GM18858 (cell line): ENCODE measurements at regions not wholly inside any gene's neighbourhood (a gene's known extent, or its start where the extent isn't known, plus 50 kb on each side); places are given as distances from the start of the nearest gene placed in this dataset.
"Not testable (repeated sequence)": the region's sequence is repeated elsewhere in the genome, so short reads cannot be mapped to it uniquely, and the experiment has no call there.

Experiments used
- ATAC-seq: cut with Tn5 transposase; IDR thresholded peaks from one replicate; pipeline ENCODE4 v1.9.1; 2021; ENCODE audit not compliant: unreplicated experiment

- no peak for ATAC-seq
Observed at GRCh38 chr21:29396951-29397455, 98.3 kb downstream of the BACH1 start.

GRCh38 chr21:29403301-29403700 lies 104.6 kb downstream of the BACH1 start:
- ATAC-seq: no peak

GRCh38 chr21:29403922-29404538 lies 105.3 kb downstream of the BACH1 start:
- ATAC-seq: no peak

DNA sequence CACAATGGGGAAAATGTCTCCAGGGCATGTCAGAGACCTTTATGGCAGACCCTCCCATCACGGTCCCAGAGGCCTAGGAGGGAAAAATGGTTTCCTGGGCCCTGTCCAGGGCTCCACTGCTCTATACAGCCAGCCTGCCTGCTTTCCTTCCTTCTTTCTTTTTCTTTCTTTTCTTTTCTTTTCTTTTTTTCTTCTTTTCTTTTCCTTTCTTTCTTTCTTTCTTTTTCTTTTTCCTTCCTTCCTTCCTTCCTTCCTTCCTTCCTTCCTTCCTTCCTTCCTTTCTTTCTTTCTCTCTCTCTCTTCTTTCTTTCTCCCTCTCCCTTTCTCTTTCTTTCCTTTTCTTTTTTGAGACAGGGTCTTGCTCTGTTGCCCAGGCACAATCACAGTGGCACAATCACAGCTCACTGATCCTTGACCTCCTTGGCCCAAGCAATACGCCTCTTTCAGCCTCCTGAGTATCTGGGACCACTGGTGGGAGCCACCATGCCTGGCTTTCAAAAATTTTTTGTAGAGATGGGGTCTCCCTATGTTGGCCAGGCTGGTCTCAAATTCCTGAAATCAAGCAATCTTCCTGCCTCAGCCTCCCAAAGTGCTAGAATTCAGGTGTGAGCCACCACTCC lies 106.9 kb downstream of the BACH1 start:
- ATAC-seq: no peak

GRCh38 chr21:29406385-29406784 lies 107.7 kb downstream of the BACH1 start:
- ATAC-seq: no peak

GRCh38 chr21:29407571-29407970 lies 108.8 kb downstream of the BACH1 start:
- no peak for ATAC-seq

DNA sequence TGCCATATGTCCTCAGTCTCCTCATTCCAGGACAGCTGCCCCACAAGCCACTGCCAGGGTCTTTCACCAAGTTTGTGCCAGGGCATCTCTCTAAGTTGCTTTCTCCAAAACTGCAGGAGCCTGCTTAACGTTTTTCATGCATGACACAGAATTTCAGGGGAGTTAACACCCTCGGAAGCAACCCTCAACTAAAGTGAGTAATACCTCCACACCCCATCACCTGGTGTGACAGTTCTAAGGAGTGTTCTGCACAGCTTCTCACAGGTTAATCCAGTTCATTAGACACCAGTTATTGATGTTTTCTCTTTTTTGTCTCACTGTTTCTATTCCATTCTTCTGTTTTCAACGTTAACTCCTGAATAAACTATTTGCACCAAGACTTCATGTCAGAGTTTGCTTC lies 115.0 kb downstream of the BACH1 start:
- no peak for ATAC-seq

DNA sequence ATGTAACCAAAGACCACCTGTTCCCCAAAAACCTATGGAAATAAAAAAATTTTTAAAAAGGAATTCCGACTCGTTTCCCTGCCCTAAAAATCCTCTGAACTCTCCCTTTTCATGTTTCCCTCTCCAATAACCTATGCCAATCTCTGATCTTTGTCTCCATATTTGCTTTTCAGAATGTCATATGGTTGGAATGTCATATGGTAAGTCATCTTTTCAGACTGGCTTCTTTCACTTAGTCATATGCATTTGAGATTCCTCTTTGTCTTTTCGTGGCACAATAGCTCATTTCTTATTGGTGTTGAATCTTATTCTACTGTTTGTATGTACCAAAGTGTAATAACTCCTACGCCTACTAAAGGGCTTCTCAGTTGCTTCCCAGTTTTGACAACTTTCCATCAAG lies 117.5 kb downstream of the BACH1 start:
- no peak for ATAC-seq

- peak; percentile 86 for ATAC-seq
Observed at GRCh38 chr21:29418813-29419212, 120.1 kb downstream of the BACH1 start.

- ATAC-seq: no peak
Observed at GRCh38 chr21:29419422-29419821, 120.7 kb downstream of the BACH1 start.

GRCh38 chr21:29423099-29423870 lies 124.6 kb downstream of the BACH1 start:
- no peak for ATAC-seq

DNA sequence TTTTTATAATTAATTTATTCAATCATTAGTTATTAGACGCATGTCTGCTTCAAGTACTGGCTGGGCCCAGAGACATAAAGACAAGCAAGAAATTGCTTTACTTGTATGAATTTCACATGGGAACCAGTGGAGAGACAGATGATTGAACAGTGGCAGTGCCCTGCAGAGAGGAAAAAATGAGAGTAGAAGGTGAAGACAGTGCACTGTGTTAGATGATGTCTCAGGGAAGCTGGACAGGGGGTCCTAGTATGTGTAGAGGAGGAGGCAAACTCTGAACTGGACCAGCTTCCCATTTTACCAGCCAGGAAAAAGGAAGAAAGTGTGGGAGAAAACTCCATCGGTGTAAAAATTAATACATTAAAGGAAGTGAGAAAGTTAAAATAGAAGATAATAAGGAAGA lies 126.0 kb downstream of the BACH1 start:
- no peak for ATAC-seq

GRCh38 chr21:29429218-29429617 lies 130.5 kb downstream of the BACH1 start:
- ATAC-seq: no peak

- ATAC-seq: no peak
Observed at GRCh38 chr21:29430030-29430429, 131.3 kb downstream of the BACH1 start.

GRCh38 chr21:29430576-29430975 lies 131.9 kb downstream of the BACH1 start:
- ATAC-seq: no peak

GRCh38 chr21:29431178-29431577 lies 132.5 kb downstream of the BACH1 start:
- no peak for ATAC-seq

- ATAC-seq: no peak
Observed at GRCh38 chr21:29431680-29432079, 133.0 kb downstream of the BACH1 start.

GRCh38 chr21:29433366-29434059 lies 134.8 kb downstream of the BACH1 start:
- ATAC-seq: no peak

DNA sequence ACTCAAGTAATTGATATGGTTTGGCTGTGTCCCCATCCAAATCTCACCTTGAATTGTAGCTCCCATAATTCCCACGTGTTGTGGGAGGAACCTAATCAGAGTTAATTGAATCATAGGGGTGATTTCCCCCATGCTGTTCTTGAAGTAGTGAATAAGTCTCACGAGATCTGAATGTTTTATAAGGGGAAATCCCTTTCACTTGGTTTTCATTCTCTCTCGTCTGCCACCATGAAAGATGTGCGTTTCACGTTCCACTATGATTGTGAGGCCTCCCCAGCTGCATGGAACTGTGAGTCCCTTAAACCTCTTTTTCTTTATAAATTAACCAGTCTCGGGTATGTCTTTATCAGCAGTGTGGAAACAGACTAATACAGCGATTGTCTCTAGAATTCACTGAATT lies 135.4 kb downstream of the BACH1 start:
- ATAC-seq: no peak

DNA sequence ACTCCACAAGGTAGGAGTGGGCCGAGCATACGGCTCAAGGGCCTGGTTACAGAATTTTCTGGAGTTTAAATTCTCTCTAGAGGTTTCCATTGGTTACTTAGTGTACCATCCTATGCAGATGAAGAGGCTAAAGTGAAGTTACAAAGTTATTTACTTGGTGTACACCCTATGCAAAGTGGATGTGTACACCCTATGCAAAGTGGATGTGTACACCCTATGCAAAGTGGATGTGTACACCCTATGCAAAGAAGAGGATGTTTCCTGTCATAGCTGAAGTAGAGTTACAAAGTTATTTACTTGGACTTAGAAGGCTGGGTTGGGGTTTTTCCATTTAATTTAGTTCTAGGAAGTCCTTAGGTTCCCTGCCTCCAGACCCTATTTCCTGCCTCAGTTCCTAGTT lies 136.3 kb downstream of the BACH1 start:
- not testable (repeated sequence) for ATAC-seq

DNA sequence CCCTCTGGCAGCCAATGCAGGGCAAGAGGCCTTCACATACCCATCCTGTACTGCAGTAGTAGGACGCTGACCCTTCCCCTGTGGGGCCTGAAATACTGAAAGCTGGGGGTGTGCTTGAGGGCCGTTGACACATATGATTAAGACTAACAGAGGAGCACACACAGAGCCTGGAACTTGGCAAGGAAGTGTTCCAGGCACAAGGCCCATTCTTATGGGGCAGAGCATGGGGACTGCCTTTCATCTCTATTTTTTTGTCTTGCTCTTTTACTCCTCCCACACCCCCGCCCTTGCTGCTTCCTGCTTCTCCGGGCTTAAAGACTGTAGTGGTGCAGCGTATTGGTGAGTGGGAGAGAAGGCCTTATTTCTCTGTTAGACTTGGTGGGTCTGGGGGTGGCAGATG lies 137.4 kb downstream of the BACH1 start:
- no peak for ATAC-seq

DNA sequence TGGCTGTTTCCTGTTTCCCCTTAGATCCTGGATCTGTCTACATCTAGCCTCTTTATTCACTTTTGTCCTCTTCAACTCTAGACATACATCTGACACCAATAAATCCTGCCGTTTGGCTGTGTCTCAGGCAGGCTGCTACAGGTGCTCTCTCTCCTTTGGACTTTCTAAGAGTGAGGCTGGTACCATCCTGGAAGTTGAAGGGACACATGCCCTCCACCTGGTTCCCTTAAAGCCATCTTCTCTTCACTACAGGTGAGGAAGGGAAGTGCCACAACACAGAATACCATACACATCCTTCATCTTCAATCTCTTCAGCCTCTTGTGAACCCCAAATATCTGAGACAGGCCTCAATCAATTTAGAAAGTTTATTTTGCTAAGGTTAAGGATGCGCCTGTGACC lies 137.9 kb downstream of the BACH1 start:
- no peak for ATAC-seq
